Islet precursor cell (in vitro differentiated cells): ENCODE measurements at regions not wholly inside any gene's neighbourhood (a gene's known extent, or its start where the extent isn't known, plus 50 kb on each side); places are given as distances from the start of the nearest gene placed in this dataset.

Experiments used
- DNase-seq: peaks from one replicate; pipeline ENCODE4 v3.0.0-alpha.2; 2018

- DNase-seq: no peak
Observed at GRCh38 chr7:70986297-70986696, 145.6 kb upstream of the GALNT17 start.

- DNase-seq: no peak
Observed at GRCh38 chr7:70994176-70994575, 137.8 kb upstream of the GALNT17 start.

GRCh38 chr7:70997261-70997660 lies 134.7 kb upstream of the GALNT17 start:
- DNase-seq: no peak

GRCh38 chr7:71005109-71005508 lies 126.8 kb upstream of the GALNT17 start:
- no peak for DNase-seq

GRCh38 chr7:71009636-71010035 lies 122.3 kb upstream of the GALNT17 start:
- DNase-seq: no peak

GRCh38 chr7:71015252-71015900 lies 116.6 kb upstream of the GALNT17 start:
- DNase-seq: no peak

- no peak for DNase-seq
Observed at GRCh38 chr7:71016401-71016800, 115.5 kb upstream of the GALNT17 start.

- DNase-seq: no peak
Observed at GRCh38 chr7:71017602-71018001, 114.3 kb upstream of the GALNT17 start.

GRCh38 chr7:71019706-71020105 lies 112.2 kb upstream of the GALNT17 start:
- no peak for DNase-seq

GRCh38 chr7:71021131-71021530 lies 110.8 kb upstream of the GALNT17 start:
- DNase-seq: no peak

GRCh38 chr7:71026680-71027079 lies 105.3 kb upstream of the GALNT17 start:
- no peak for DNase-seq

GRCh38 chr7:71034243-71034642 lies 97.7 kb upstream of the GALNT17 start:
- no peak for DNase-seq

GRCh38 chr7:71042591-71042990 lies 89.4 kb upstream of the GALNT17 start:
- no peak for DNase-seq

GRCh38 chr7:71050492-71050891 lies 81.5 kb upstream of the GALNT17 start:
- no peak for DNase-seq

- DNase-seq: no peak
Observed at GRCh38 chr7:71055504-71055903, 76.4 kb upstream of the GALNT17 start.

GRCh38 chr7:71077743-71078476 lies 54.0 kb upstream of the GALNT17 start:
- DNase-seq: no peak
